H9 (cell line): ENCODE measurements at regions not wholly inside any gene's neighbourhood (a gene's known extent, or its start where the extent isn't known, plus 50 kb on each side); places are given as distances from the start of the nearest gene placed in this dataset.
A peak's percentile ranks its signal among the peaks of the same experiment; 100 is the strongest.

Experiments used
- DNase-seq: peaks from one replicate; pipeline ENCODE4 v3.0.0-alpha.2; 2017
- H2AFZ ChIP-seq: one replicate; pipeline ENCODE4 v1.6.1; 2013; ENCODE audit warnings: mild to moderate bottlenecking, low read length, control low read depth, moderate library complexity
- H2AK5ac ChIP-seq: 2 replicates; pipeline ENCODE4 v1.6.1; 2013; ENCODE audit warnings: low read length, control low read depth, mixed read lengths; ENCODE audit not compliant: insufficient read length
- H2BK120ac ChIP-seq: one replicate; pipeline ENCODE4 v1.6.1; 2013; ENCODE audit warnings: low read depth, mild to moderate bottlenecking, low read length, control low read depth, inconsistent platforms; ENCODE audit not compliant: poor library complexity, severe bottlenecking
- H2BK12ac ChIP-seq: 2 replicates; pipeline ENCODE4 v1.6.1; 2013; ENCODE audit warnings: low read length, control low read depth, mixed read lengths, low read depth; ENCODE audit not compliant: insufficient read length
- H2BK15ac ChIP-seq: 2 replicates; pipeline ENCODE4 v1.6.1; 2013; ENCODE audit warnings: low read depth, low read length, control low read depth
- H2BK20ac ChIP-seq: one replicate; pipeline ENCODE4 v1.6.1; 2013; ENCODE audit warnings: low read depth, mild to moderate bottlenecking, low read length, control low read depth, inconsistent platforms; ENCODE audit not compliant: poor library complexity, severe bottlenecking
- H2BK5ac ChIP-seq: 2 replicates; pipeline ENCODE4 v1.6.1; 2013; ENCODE audit warnings: low read length, control low read depth, mixed read lengths; ENCODE audit not compliant: insufficient read length
- H3K14ac ChIP-seq: 2 replicates; pipeline ENCODE4 v1.6.1; 2013; ENCODE audit warnings: low read length, control low read depth; ENCODE audit not compliant: insufficient read depth
- H3K18ac ChIP-seq: 2 replicates; pipeline ENCODE4 v1.6.1; 2013; ENCODE audit warnings: low read depth, mild to moderate bottlenecking, mixed read lengths, low read length, control low read depth; ENCODE audit not compliant: insufficient read length
- H3K23ac ChIP-seq: 2 replicates; pipeline ENCODE4 v1.6.1; 2013; ENCODE audit warnings: low read length, control low read depth, mixed read lengths, low read depth; ENCODE audit not compliant: insufficient read length
- H3K23me2 ChIP-seq: 2 replicates; pipeline ENCODE4 v1.6.1; 2013; ENCODE audit warnings: low read depth, mild to moderate bottlenecking, mixed read lengths, low read length, control low read depth; ENCODE audit not compliant: insufficient read length, poor library complexity, severe bottlenecking
- H3K27ac ChIP-seq: 2 replicates; pipeline ENCODE4 v1.5.1; 2013; ENCODE audit warnings: low read length, control low read depth, mixed read lengths, low read depth; ENCODE audit not compliant: insufficient read length
- H3K27me3 ChIP-seq: 2 replicates; pipeline ENCODE4 v1.6.1; 2013; ENCODE audit warnings: low read length, control low read depth, inconsistent platforms; ENCODE audit not compliant: insufficient read depth
- H3K4ac ChIP-seq: 2 replicates; pipeline ENCODE4 v1.6.1; 2013; ENCODE audit warnings: low read depth, mild to moderate bottlenecking, control low read depth, inconsistent platforms, low read length, moderate library complexity
- H3K4me1 ChIP-seq: 2 replicates; pipeline ENCODE4 v1.6.1; 2013; ENCODE audit warnings: low read length, control low read depth, inconsistent platforms; ENCODE audit not compliant: insufficient read depth
- H3K4me2 ChIP-seq: 2 replicates; pipeline ENCODE4 v1.6.1; 2013; ENCODE audit warnings: low read length, control low read depth, mixed read lengths; ENCODE audit not compliant: insufficient read length, insufficient read depth
- H3K56ac ChIP-seq: 2 replicates; pipeline ENCODE4 v1.6.1; 2013; ENCODE audit warnings: low read depth, mild to moderate bottlenecking, mixed read lengths, low read length, control low read depth; ENCODE audit not compliant: insufficient read length
- H3K79me1 ChIP-seq: 2 replicates; pipeline ENCODE4 v1.6.1; 2013; ENCODE audit warnings: low read depth, mild to moderate bottlenecking, moderate library complexity, low read length, control low read depth, inconsistent platforms; ENCODE audit not compliant: insufficient read depth, poor library complexity, severe bottlenecking
- H3K79me2 ChIP-seq: 2 replicates; pipeline ENCODE4 v1.6.1; 2013; ENCODE audit warnings: low read length, control low read depth, inconsistent platforms; ENCODE audit not compliant: insufficient read depth
- H3K9ac ChIP-seq: 2 replicates; pipeline ENCODE4 v1.6.1; 2013; ENCODE audit warnings: low read length, control low read depth, mixed read lengths; ENCODE audit not compliant: insufficient read length; ENCODE audit errors: extremely low read depth
- H3K9me3 ChIP-seq: one replicate; pipeline ENCODE4 v1.6.1; 2013; ENCODE audit warnings: low read depth, low read length, inconsistent platforms; ENCODE audit not compliant: control insufficient read depth
- H3T11ph ChIP-seq: one replicate; pipeline ENCODE4 v1.6.1; 2013; ENCODE audit warnings: mild to moderate bottlenecking, low read length, control low read depth, inconsistent platforms
- H4K20me1 ChIP-seq: one replicate; pipeline ENCODE4 v1.6.1; 2013; ENCODE audit not compliant: control insufficient read depth, insufficient read length, insufficient read depth
- H4K5ac ChIP-seq: 2 replicates; pipeline ENCODE4 v1.6.1; 2013; ENCODE audit warnings: low read depth, mild to moderate bottlenecking, mixed read lengths, low read length, control low read depth; ENCODE audit not compliant: insufficient read length
- H4K8ac ChIP-seq: replicated peaks from 2 replicates; pipeline ENCODE4 v1.6.1; 2013; ENCODE audit warnings: low read length, control low read depth, mixed read lengths, low read depth; ENCODE audit not compliant: insufficient read length
- H4K91ac ChIP-seq: 2 replicates; pipeline ENCODE4 v1.6.1; 2013; ENCODE audit warnings: low read depth, mild to moderate bottlenecking, moderate library complexity, mixed read lengths, low read length, control low read depth; ENCODE audit not compliant: insufficient read length
- H3K27ac Mint-ChIP-seq, 3 experiments: 2 replicates in 2 of 3; 3 replicates in 1 of 3; pipeline ENCODE4 v1.8.0; 2020 to 2021; ENCODE audit warnings: mixed read lengths in 3 of 3, mild to moderate bottlenecking in 1 of 3, moderate library complexity in 1 of 3
- H3K27me3 Mint-ChIP-seq: 2 replicates; pipeline ENCODE4 v1.8.0; 2021; ENCODE audit warnings: low read depth, mild to moderate bottlenecking, moderate library complexity, mixed read lengths
- H3K36me3 Mint-ChIP-seq, 3 experiments: 2 replicates in 2 of 3; 3 replicates in 1 of 3; pipeline ENCODE4 v1.8.0; 2020 to 2021; ENCODE audit warnings: low read depth in 3 of 3, mixed read lengths in 3 of 3; ENCODE audit not compliant: insufficient read depth in 1 of 3
- H3K4me1 Mint-ChIP-seq, 2 experiments: 2 replicates each; pipeline ENCODE4 v1.8.0; 2020; ENCODE audit warnings: mixed read lengths in 2 of 2
- H3K4me3 Mint-ChIP-seq, 2 experiments: 2 replicates in 1 of 2; 3 replicates in 1 of 2; pipeline ENCODE4 v1.8.0; 2020 to 2021; ENCODE audit warnings: mild to moderate bottlenecking in 2 of 2, mixed read lengths in 2 of 2, moderate library complexity in 1 of 2
- H3K9me3 Mint-ChIP-seq, 2 experiments: 2 replicates in 1 of 2; 3 replicates in 1 of 2; pipeline ENCODE4 v1.8.0; 2020; ENCODE audit warnings: mild to moderate bottlenecking in 2 of 2, mixed read lengths in 2 of 2, moderate library complexity in 1 of 2
- CTCF ChIP-seq: fragments of 200-600 bp; sonication (generic); conservative IDR thresholded peaks from 3 replicates; pipeline ENCODE4 v1.8.0; 2021; ENCODE audit warnings: antibody characterized with exemption, mild to moderate bottlenecking
- WGBS: extraction: QIAGEN DNeasy Blood & Tissue Kit; methylation state at CpG from one replicate; pipeline ENCODE4 v1.1.7; 2013; ENCODE audit warnings: missing lambda C conversion rate, low lambda C conversion rate, mixed read lengths; ENCODE audit not compliant: insufficient read length; ENCODE audit errors: extremely low coverage; 5-methylcytosine and 5-hydroxymethylcytosine counted together

GRCh38 chr11:122319691-122320620 lies 203.9 kb upstream of the BLID start:
- no peaks in the 10 kb centered on the region for H4K20me1 ChIP-seq
- H3K4ac ChIP-seq = no peak overlapping the region
- Mint-ChIP-seq H3K4me3 (no peak overlapping the region), H3K36me3 (no peaks in the 10 kb centered on the region), H3K27me3 (no peaks in the 10 kb centered on the region; the same call in 1 of the 2 replicates), H3K9me3 (no peaks in the 10 kb centered on the region; a peak in 1 of 5 replicates), H3K27ac (no peak overlapping the region), H3K4me1 (peaks cover 24 to 29% of the 10 kb centered on the region in 2 experiments)
- H4K5ac ChIP-seq = no peak overlapping the region
- H3K79me1 ChIP-seq = no peaks in the 10 kb centered on the region
- H3K27me3 ChIP-seq = no peaks in the 10 kb centered on the region
- no peak overlapping the region for H3T11ph ChIP-seq
- no peaks in the 10 kb centered on the region; the same call in 1 of the 2 replicates for H3K79me2 ChIP-seq
- WGBS = no CpG with 5 or more reads among the region's 8 CpGs
- H3K56ac ChIP-seq = no peak overlapping the region
- H2BK20ac ChIP-seq = no peak overlapping the region
- H3K4me2 ChIP-seq = no peak overlapping the region
- H3K4me1 ChIP-seq = peaks cover 4% of the 10 kb centered on the region; the same call in 1 of the 2 replicates
- no peaks in the 10 kb centered on the region for H3K9me3 ChIP-seq
- DNase-seq = no peak
- no peak overlapping the region for H3K27ac ChIP-seq
- no peak overlapping the region for H3K18ac ChIP-seq
- no peak overlapping the region for H4K8ac ChIP-seq
- no peak overlapping the region for H4K91ac ChIP-seq
- no peak overlapping the region for H2BK12ac ChIP-seq
- H2AK5ac ChIP-seq = no peak overlapping the region
- no peak overlapping the region for H2BK5ac ChIP-seq
- H2BK120ac ChIP-seq = no peak overlapping the region
- peak overlapping the region; percentile 31; the same call in 1 of the 2 replicates for H3K14ac ChIP-seq
- H3K23me2 ChIP-seq = no peaks in the 10 kb centered on the region
- TF ChIP-seq CTCF = no peak
- no peak overlapping the region for H2BK15ac ChIP-seq
- no peak overlapping the region for H3K23ac ChIP-seq
- H2AFZ ChIP-seq = no peak overlapping the region
- no peak overlapping the region for H3K9ac ChIP-seq
